ENCODE measurements at regions not wholly inside any gene's neighbourhood (a gene's known extent, or its start where the extent isn't known, plus 50 kb on each side); places are given as distances from the start of the nearest gene placed in this dataset.

DNA sequence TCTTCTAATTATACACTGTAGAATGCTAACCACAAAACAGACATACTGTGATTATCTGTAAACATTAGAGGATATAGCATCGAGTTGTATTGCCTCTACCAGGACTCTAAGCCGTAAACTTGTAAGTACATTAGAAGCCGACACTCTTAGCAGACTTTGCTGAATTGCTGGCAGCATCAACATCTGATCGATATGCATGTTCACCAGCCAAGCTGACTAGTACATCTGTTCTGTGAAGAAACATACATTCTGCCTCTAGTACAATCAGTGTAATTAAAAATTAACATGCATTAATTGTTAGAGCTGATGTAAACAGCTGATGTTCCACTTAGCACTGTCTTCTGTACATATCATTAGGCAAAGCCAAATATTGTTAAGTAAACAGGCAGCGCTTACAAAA, 502.2 kb downstream of the NR4A2 start:
- H3K27me3 ChIP-seq (ENCODE audit: control insufficient read depth, insufficient read depth, low read length), result no peaks in the 10 kb centered on the region
- H3K9me3 ChIP-seq (ENCODE audit: control insufficient read depth, insufficient read depth, low read length), result no peaks in the 10 kb centered on the region
- H3K4me1 ChIP-seq (ENCODE audit: control insufficient read depth, insufficient read depth, low read length), result no peaks in the 10 kb centered on the region
- no peak overlapping the region for H3K4me3 ChIP-seq (ENCODE audit: low read depth, low read length)
- WGBS (ENCODE audit: insufficient coverage), result no CpG with 5 or more reads among the region's 5 CpGs
- no peaks in the 10 kb centered on the region for H3K36me3 ChIP-seq (ENCODE audit: control insufficient read depth, insufficient read depth, low read length)
- no peak overlapping the region for H3K27ac ChIP-seq (ENCODE audit: low read depth, low read length)
- DNase-seq (ENCODE audit: low read depth in 4 of 6, low spot score in 6 of 6), result peak in 2 of 6 donors; percentile 65 to 75

GRCh38 chr2:155825876-155826275, 506.6 kb downstream of the NR4A2 start:
- whole genome bisulfite sequencing (ENCODE audit: insufficient coverage), result 75% methylated on average over 1 of the region's 2 CpGs
- Histone ChIP-seq H3K4me3 (ENCODE audit: low read depth, low read length) (no peak overlapping the region), H3K9me3 (ENCODE audit: control insufficient read depth, insufficient read depth, low read length) (no peaks in the 10 kb centered on the region), H3K36me3 (ENCODE audit: control insufficient read depth, insufficient read depth, low read length) (no peaks in the 10 kb centered on the region), H3K4me1 (ENCODE audit: control insufficient read depth, insufficient read depth, low read length) (no peaks in the 10 kb centered on the region), H3K27me3 (ENCODE audit: control insufficient read depth, insufficient read depth, low read length) (no peaks in the 10 kb centered on the region), H3K27ac (ENCODE audit: low read depth, low read length) (no peak overlapping the region)
- DNase-seq (ENCODE audit: low read depth in 4 of 6, low spot score in 6 of 6), result no peak

- Histone ChIP-seq H3K4me3 (ENCODE audit: low read depth, low read length) (no peak overlapping the region), H3K27me3 (ENCODE audit: control insufficient read depth, insufficient read depth, low read length) (no peaks in the 10 kb centered on the region), H3K36me3 (ENCODE audit: control insufficient read depth, insufficient read depth, low read length) (no peaks in the 10 kb centered on the region), H3K27ac (ENCODE audit: low read depth, low read length) (no peak overlapping the region), H3K4me1 (ENCODE audit: control insufficient read depth, insufficient read depth, low read length) (no peaks in the 10 kb centered on the region), H3K9me3 (ENCODE audit: control insufficient read depth, insufficient read depth, low read length) (peaks cover 8% of the 10 kb centered on the region)
- no peak for DNase-seq (ENCODE audit: low read depth in 4 of 6, low spot score in 6 of 6)
Observed at GRCh38 chr2:155815851-155816250, 516.7 kb downstream of the NR4A2 start.

GRCh38 chr2:155815275-155815674, 517.2 kb downstream of the NR4A2 start:
- Histone ChIP-seq H3K36me3 (ENCODE audit: control insufficient read depth, insufficient read depth, low read length) (no peaks in the 10 kb centered on the region), H3K27ac (ENCODE audit: low read depth, low read length) (no peak overlapping the region), H3K4me3 (ENCODE audit: low read depth, low read length) (no peak overlapping the region), H3K9me3 (ENCODE audit: control insufficient read depth, insufficient read depth, low read length) (peaks cover 8% of the 10 kb centered on the region), H3K4me1 (ENCODE audit: control insufficient read depth, insufficient read depth, low read length) (no peaks in the 10 kb centered on the region), H3K27me3 (ENCODE audit: control insufficient read depth, insufficient read depth, low read length) (no peaks in the 10 kb centered on the region)
- 100% methylated on average over 1 of the region's 1 CpG for WGBS (ENCODE audit: insufficient coverage)
- DNase-seq (ENCODE audit: low read depth in 4 of 6, low spot score in 6 of 6), result no peak

- Histone ChIP-seq H3K27me3 (ENCODE audit: control insufficient read depth, insufficient read depth, low read length) (no peaks in the 10 kb centered on the region), H3K4me3 (ENCODE audit: low read depth, low read length) (no peak overlapping the region), H3K27ac (ENCODE audit: low read depth, low read length) (no peak overlapping the region), H3K9me3 (ENCODE audit: control insufficient read depth, insufficient read depth, low read length) (no peaks in the 10 kb centered on the region), H3K4me1 (ENCODE audit: control insufficient read depth, insufficient read depth, low read length) (no peaks in the 10 kb centered on the region), H3K36me3 (ENCODE audit: control insufficient read depth, insufficient read depth, low read length) (no peaks in the 10 kb centered on the region)
- DNase-seq (ENCODE audit: low read depth in 4 of 6, low spot score in 6 of 6), result no peak
- no CpG with 5 or more reads among the region's 1 CpG for WGBS (ENCODE audit: insufficient coverage)
Observed at GRCh38 chr2:155810411-155810810, 522.1 kb downstream of the NR4A2 start.

DNA sequence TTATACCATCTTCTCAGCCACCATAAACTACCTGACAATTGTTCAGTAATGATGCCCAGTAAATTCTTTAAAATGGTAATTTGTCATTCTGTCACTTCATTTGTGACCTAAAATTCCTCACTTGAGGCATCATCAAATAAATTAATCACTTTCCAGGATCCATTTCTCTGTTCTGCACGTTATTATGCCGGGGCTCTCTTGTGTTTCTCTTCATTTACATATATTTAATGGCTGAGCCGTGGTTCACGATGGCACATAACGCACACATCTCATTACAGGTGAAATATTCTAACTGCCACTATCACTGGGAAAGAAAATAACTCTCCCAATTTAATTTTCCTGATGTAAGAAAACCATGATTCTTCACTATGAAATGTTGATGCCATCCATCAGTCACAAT, 529.6 kb downstream of the NR4A2 start:
- H3K9me3 ChIP-seq (ENCODE audit: control insufficient read depth, insufficient read depth, low read length), result no peaks in the 10 kb centered on the region
- H3K27ac ChIP-seq (ENCODE audit: low read depth, low read length), result no peak overlapping the region
- DNase-seq (ENCODE audit: low read depth in 4 of 6, low spot score in 6 of 6), result peak in 1 of 6 donors; percentile 75
- no peak overlapping the region for H3K4me3 ChIP-seq (ENCODE audit: low read depth, low read length)
- 58% methylated on average over 2 of the region's 5 CpGs for WGBS (ENCODE audit: insufficient coverage)
- H3K4me1 ChIP-seq (ENCODE audit: control insufficient read depth, insufficient read depth, low read length), result no peaks in the 10 kb centered on the region
- H3K36me3 ChIP-seq (ENCODE audit: control insufficient read depth, insufficient read depth, low read length), result no peaks in the 10 kb centered on the region
- H3K27me3 ChIP-seq (ENCODE audit: control insufficient read depth, insufficient read depth, low read length), result no peaks in the 10 kb centered on the region

DNA sequence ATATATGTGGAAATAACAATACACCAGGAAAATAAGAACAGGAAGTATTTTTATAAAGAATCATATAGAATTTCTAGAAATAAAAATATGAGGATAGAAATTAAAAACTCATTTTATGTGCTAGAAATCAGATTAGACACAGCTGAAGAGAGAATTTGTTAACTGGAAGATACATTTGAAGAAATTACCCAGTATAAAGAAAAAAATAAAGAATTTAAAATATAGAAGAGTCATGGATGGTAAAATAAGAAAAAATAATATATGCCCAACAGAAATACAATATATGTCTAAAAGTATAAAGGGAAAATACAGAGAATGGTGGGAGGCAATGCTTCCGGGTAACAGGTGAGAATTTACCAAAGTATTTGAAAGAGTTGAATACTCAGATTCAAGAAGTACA, 539.9 kb downstream of the NR4A2 start:
- H3K27ac ChIP-seq (ENCODE audit: low read depth, low read length), result no peak overlapping the region
- H3K27me3 ChIP-seq (ENCODE audit: control insufficient read depth, insufficient read depth, low read length), result no peaks in the 10 kb centered on the region
- WGBS (ENCODE audit: insufficient coverage), result no CpG with 5 or more reads among the region's 1 CpG
- no peaks in the 10 kb centered on the region for H3K4me1 ChIP-seq (ENCODE audit: control insufficient read depth, insufficient read depth, low read length)
- no peak overlapping the region for H3K4me3 ChIP-seq (ENCODE audit: low read depth, low read length)
- DNase-seq (ENCODE audit: low read depth in 4 of 6, low spot score in 6 of 6), result no peak
- peaks cover 16% of the 10 kb centered on the region for H3K9me3 ChIP-seq (ENCODE audit: control insufficient read depth, insufficient read depth, low read length)
- no peaks in the 10 kb centered on the region for H3K36me3 ChIP-seq (ENCODE audit: control insufficient read depth, insufficient read depth, low read length)

- WGBS (ENCODE audit: insufficient coverage), result no CpG with 5 or more reads among the region's 1 CpG
- no peaks in the 10 kb centered on the region for H3K4me1 ChIP-seq (ENCODE audit: control insufficient read depth, insufficient read depth, low read length)
- no peaks in the 10 kb centered on the region for H3K27me3 ChIP-seq (ENCODE audit: control insufficient read depth, insufficient read depth, low read length)
- no peaks in the 10 kb centered on the region for H3K9me3 ChIP-seq (ENCODE audit: control insufficient read depth, insufficient read depth, low read length)
- no peak overlapping the region for H3K27ac ChIP-seq (ENCODE audit: low read depth, low read length)
- DNase-seq (ENCODE audit: low read depth in 4 of 6, low spot score in 6 of 6), result no peak
- no peaks in the 10 kb centered on the region for H3K36me3 ChIP-seq (ENCODE audit: control insufficient read depth, insufficient read depth, low read length)
- no peak overlapping the region for H3K4me3 ChIP-seq (ENCODE audit: low read depth, low read length)
Observed at GRCh38 chr2:155770516-155770915, 562.0 kb downstream of the NR4A2 start.

DNA sequence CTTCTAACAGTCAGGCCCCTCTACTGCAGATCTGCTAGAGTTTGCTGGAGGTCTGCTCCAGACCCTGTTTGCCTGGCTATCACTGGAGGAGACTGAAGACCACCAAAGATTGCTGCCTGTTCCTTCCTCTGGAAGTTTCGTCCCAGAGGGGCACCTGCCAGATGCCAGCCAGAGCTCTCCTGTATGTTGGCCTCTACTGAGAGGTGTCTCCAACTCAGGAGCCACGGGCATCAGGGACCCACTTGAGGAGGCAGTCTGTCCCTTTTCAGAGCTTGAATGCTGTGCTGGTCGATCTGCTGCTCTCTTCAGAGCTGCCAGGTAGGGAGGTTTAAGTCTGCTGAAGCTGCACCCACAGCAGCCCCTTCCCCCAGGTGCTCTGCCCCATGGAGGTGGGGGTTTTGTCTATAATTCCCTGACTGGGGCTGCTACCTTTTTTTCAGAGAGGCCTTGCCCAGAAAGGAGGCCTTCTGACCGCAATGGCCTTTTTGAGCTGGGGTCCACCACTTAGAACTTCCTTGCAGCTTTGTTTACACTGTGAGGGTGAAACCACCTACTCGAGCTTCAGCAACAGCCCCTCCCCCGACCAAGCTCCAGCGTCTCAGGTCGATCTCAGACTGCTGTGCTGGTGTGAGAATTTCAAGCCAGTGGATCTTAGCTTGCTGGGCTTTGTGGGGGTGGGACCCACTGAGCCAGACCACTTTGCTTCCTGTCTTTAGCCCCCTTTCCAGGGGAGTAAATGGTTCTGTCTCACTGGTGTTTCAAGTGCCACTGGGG, 566.0 kb downstream of the NR4A2 start:
- no peaks in the 10 kb centered on the region for H3K4me1 ChIP-seq (ENCODE audit: control insufficient read depth, insufficient read depth, low read length)
- WGBS (ENCODE audit: insufficient coverage), result 73% methylated on average over 8 of the region's 8 CpGs
- H3K27me3 ChIP-seq (ENCODE audit: control insufficient read depth, insufficient read depth, low read length), result no peaks in the 10 kb centered on the region
- H3K36me3 ChIP-seq (ENCODE audit: control insufficient read depth, insufficient read depth, low read length), result no peaks in the 10 kb centered on the region
- no peaks in the 10 kb centered on the region for H3K9me3 ChIP-seq (ENCODE audit: control insufficient read depth, insufficient read depth, low read length)
- no peak overlapping the region for H3K4me3 ChIP-seq (ENCODE audit: low read depth, low read length)
- no peak overlapping the region for H3K27ac ChIP-seq (ENCODE audit: low read depth, low read length)
- no peak for DNase-seq (ENCODE audit: low read depth in 4 of 6, low spot score in 6 of 6)

- H3K9me3 ChIP-seq (ENCODE audit: control insufficient read depth, insufficient read depth, low read length), result no peaks in the 10 kb centered on the region
Observed at GRCh38 chr2:155755481-155755880, 577.0 kb downstream of the NR4A2 start.

More at GRCh38 chr2:155755481-155755880, 577.0 kb downstream of the NR4A2 start:
- Histone ChIP-seq H3K4me1 (ENCODE audit: control insufficient read depth, insufficient read depth, low read length) (no peaks in the 10 kb centered on the region), H3K27me3 (ENCODE audit: control insufficient read depth, insufficient read depth, low read length) (no peaks in the 10 kb centered on the region), H3K4me3 (ENCODE audit: low read depth, low read length) (no peak overlapping the region), H3K36me3 (ENCODE audit: control insufficient read depth, insufficient read depth, low read length) (no peaks in the 10 kb centered on the region), H3K27ac (ENCODE audit: low read depth, low read length) (no peak overlapping the region)
- no peak for DNase-seq (ENCODE audit: low read depth in 4 of 6, low spot score in 6 of 6)
